HCT116 (cell line): ENCODE measurements at regions not wholly inside any gene's neighbourhood (a gene's known extent, or its start where the extent isn't known, plus 50 kb on each side); places are given as distances from the start of the nearest gene placed in this dataset.

Experiments
- ATAC-seq: fragments of 200-7000 bp; cut with Tn5 transposase; 2 replicates; pipeline ENCODE4 v1.9.1; 2020; ENCODE audit warnings: mild to moderate bottlenecking, moderate library complexity
- BruUV-seq: library from RNA; stranded (reverse); fragments of 400-500 nt; replicated peaks from 2 replicates; lab custom pipeline; 2021; lab: Mats Ljungman, UMichigan
- CTCF ChIA-PET: fragments of 300-600 bp; sonication (Branson Sonifier 250); formaldehyde crosslinking; loops from one replicate; lab custom pipeline; 2021; ENCODE audit warnings: antibody characterized with exemption; lab: Charles Lee
- POLR2A ChIA-PET: fragments of 300-600, 350-600 bp; sonication (Branson Sonifier 250); formaldehyde crosslinking; loops from one replicate; lab custom pipeline; 2021; ENCODE audit warnings: antibody characterized with exemption; lab: Charles Lee
- RAD21 ChIA-PET, 2 experiments: fragments of 300-600 bp; sonication (Branson Sonifier 250); formaldehyde crosslinking; loops; one replicate each; lab custom pipeline; 2023; ENCODE audit warnings: low total read pairs in 2 of 2; ENCODE audit not compliant: uncharacterized antibody in 2 of 2, unreplicated experiment in 2 of 2, low non-redundant PET in 1 of 2; lab: Charles Lee
- DNase-seq: peaks from one replicate; pipeline ENCODE4 v3.0.0-alpha.2; 2010; ENCODE audit warnings: low read depth, low spot score
- H2AFZ ChIP-seq: fragments of 200-600 bp; shearing (Covaris generic), sonication (generic); 2 replicates; pipeline ENCODE4 v1.6.1; 2017; ENCODE audit warnings: low read depth, mixed run types, mixed read lengths, antibody characterized with exemption, low read length; ENCODE audit not compliant: poor library complexity, severe bottlenecking
- H3K27ac ChIP-seq: 2 replicates; pipeline ENCODE4 v1.5.1; 2012; ENCODE audit warnings: low read depth, low read length
- H3K27me3 ChIP-seq: fragments of 200-600 bp; sonication (generic); 2 replicates; pipeline ENCODE4 v1.6.1; 2016; ENCODE audit warnings: mixed run types, low read length, mixed read lengths; ENCODE audit not compliant: insufficient read depth
- H3K36me3 ChIP-seq, 2 experiments: fragments of 200-500 bp in 1 of 2; fragments of 200-600 bp in 1 of 2; sonication (Bioruptor generic) in 1 of 2; sonication (generic) in 1 of 2; 2 replicates each; pipeline versions ENCODE4 v1.5.1 to v1.6.1; 2014 to 2016; ENCODE audit warnings: low read length in 2 of 2, inconsistent platforms in 1 of 2, mixed read lengths in 1 of 2, mixed run types in 1 of 2; ENCODE audit not compliant: insufficient read depth in 2 of 2, control insufficient read depth in 1 of 2
- H3K4me1 ChIP-seq, 2 experiments: fragments of 200-600 bp in 1 of 2; sonication (generic) in 1 of 2; 2 replicates each; pipeline versions ENCODE4 v1.5.1 to v1.6.1; 2012 to 2017; ENCODE audit warnings: low read length in 2 of 2, inconsistent platforms in 1 of 2, mild to moderate bottlenecking in 1 of 2, mixed read lengths in 1 of 2, mixed run types in 1 of 2, moderate library complexity in 1 of 2; ENCODE audit not compliant: insufficient read depth in 2 of 2, control insufficient read depth in 1 of 2
- H3K4me2 ChIP-seq: fragments of 200-600 bp; sonication (generic); 2 replicates; pipeline ENCODE4 v1.6.1; 2017; ENCODE audit warnings: mixed run types, low read length, mixed read lengths
- H3K4me3 ChIP-seq, 2 experiments: fragments of 200-600 bp in 1 of 2; sonication (generic) in 1 of 2; replicated peaks in 1 of 2; 2 replicates each; pipeline ENCODE4 v1.5.1; 2011 to 2016; ENCODE audit warnings: low read length in 2 of 2, control low read depth in 1 of 2, low read depth in 1 of 2, mild to moderate bottlenecking in 1 of 2, mixed read lengths in 1 of 2, mixed run types in 1 of 2
- H3K79me2 ChIP-seq: fragments of 200-600 bp; sonication (generic); 2 replicates; pipeline ENCODE4 v1.6.1; 2017; ENCODE audit warnings: mild to moderate bottlenecking, mixed run types, low read length, moderate library complexity, mixed read lengths; ENCODE audit not compliant: insufficient read depth
- H3K9ac ChIP-seq: fragments of 200-600 bp; sonication (generic); 2 replicates; pipeline ENCODE4 v1.6.1; 2016; ENCODE audit warnings: low read length, mixed read lengths
- H3K9me2 ChIP-seq: fragments of 200-600 bp; sonication (generic), shearing (Covaris generic); 2 replicates; pipeline ENCODE4 v1.6.1; 2017; ENCODE audit warnings: mixed run types, mild to moderate bottlenecking, moderate library complexity; ENCODE audit not compliant: insufficient read depth
- H3K9me3 ChIP-seq, 2 experiments: fragments of 200-500 bp in 1 of 2; fragments of 200-600 bp in 1 of 2; sonication (Bioruptor generic) in 1 of 2; sonication (generic) in 1 of 2; 2 replicates each; pipeline ENCODE4 v1.6.1; 2014 to 2017; ENCODE audit warnings: low read length in 2 of 2, mixed read lengths in 2 of 2, inconsistent platforms in 1 of 2, low read depth in 1 of 2, mild to moderate bottlenecking in 1 of 2, mixed run types in 1 of 2, moderate library complexity in 1 of 2; ENCODE audit not compliant: control insufficient read depth in 1 of 2, insufficient read depth in 1 of 2
- H4K20me1 ChIP-seq: fragments of 200-600 bp; sonication (generic), shearing (Covaris generic); 2 replicates; pipeline ENCODE4 v1.6.1; 2017; ENCODE audit warnings: mixed run types, mild to moderate bottlenecking, moderate library complexity; ENCODE audit not compliant: insufficient read depth
- EGR1 ChIP-seq: IDR thresholded peaks from 2 replicates; pipeline ENCODE4 v1.6.1; 2012; ENCODE audit warnings: low read depth
- ELF1 ChIP-seq: IDR thresholded peaks from 2 replicates; pipeline ENCODE4 v1.6.1; 2012; ENCODE audit warnings: low read depth, borderline replicate concordance
- EZH2 ChIP-seq: fragments of 200-600 bp; sonication (generic); IDR thresholded peaks from 2 replicates; pipeline ENCODE4 v1.6.1; 2017; ENCODE audit warnings: antibody characterized with exemption, mixed run types
- EZH2phosphoT487 ChIP-seq: fragments of 200-600 bp; IDR thresholded peaks from 2 replicates; pipeline ENCODE4 v1.6.1; 2018; ENCODE audit warnings: antibody characterized with exemption, borderline replicate concordance
- JUND ChIP-seq: IDR thresholded peaks from 2 replicates; pipeline ENCODE4 v1.6.1; 2012
- SIN3A ChIP-seq: IDR thresholded peaks from 2 replicates; pipeline ENCODE4 v1.6.1; 2012; ENCODE audit warnings: low read depth
- TCF7L2 ChIP-seq: IDR thresholded peaks from 2 replicates; pipeline ENCODE4 v1.7.0; 2011; ENCODE audit warnings: borderline replicate concordance, inconsistent platforms; ENCODE audit not compliant: insufficient read depth, insufficient read length; ENCODE audit errors: extremely low read depth
- ZFX ChIP-seq: fragments of 450-650 bp; IDR thresholded peaks from 2 replicates; pipeline ENCODE4 v1.6.1; 2017
- ZNF274 ChIP-seq: fragments of 200-500 bp; sonication (Bioruptor generic); IDR thresholded peaks from 2 replicates; pipeline ENCODE4 v1.6.1; 2014; ENCODE audit warnings: mild to moderate bottlenecking, low read depth, low read length, inconsistent platforms
- intact Hi-C: fragments of 100-400 bp; cut with micrococcal nuclease; formaldehyde crosslinking; loops from 2 replicates; pipeline ENCODE4 v1.10.0; 2022
- TF ChIP-seq, protein P1 (sequence below): IDR thresholded peaks from 2 replicates; pipeline ENCODE4 v1.6.1; 2012; ENCODE audit warnings: low read depth
- TF ChIP-seq, protein P2 (sequence below), 3 experiments: fragments of 200-600 bp in 1 of 3; sonication (generic) in 1 of 3; IDR thresholded peaks in 2 of 3; conservative IDR thresholded peaks in 1 of 3; 2 replicates each; pipeline ENCODE4 v1.5.1; 2012 to 2017; ENCODE audit warnings: low read depth in 2 of 3, low read length in 2 of 3, antibody characterized with exemption in 1 of 3, borderline replicate concordance in 1 of 3, control low read depth in 1 of 3, mild to moderate bottlenecking in 1 of 3, mixed read lengths in 1 of 3, mixed run types in 1 of 3, moderate library complexity in 1 of 3; ENCODE audit not compliant: insufficient read depth in 1 of 3

DNA sequence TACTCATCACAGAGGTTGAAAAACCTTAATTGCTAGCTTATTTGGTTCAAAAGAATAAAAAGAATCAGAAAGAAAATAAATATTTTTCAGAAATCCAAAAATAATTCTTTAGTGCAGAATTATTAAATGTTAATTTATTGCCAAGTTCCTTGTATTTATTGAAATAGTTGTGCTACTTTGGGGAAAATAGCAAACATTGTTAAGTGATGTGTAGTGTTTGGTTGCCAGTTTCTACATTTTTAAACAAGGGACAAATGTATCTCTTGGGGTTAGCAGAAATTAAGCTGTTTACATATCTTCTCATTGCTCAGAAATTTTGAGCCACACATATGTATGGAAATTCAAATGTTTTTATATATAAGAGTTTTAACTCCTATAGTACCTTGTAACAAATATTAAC, 775.0 kb downstream of the USP25 start:
- ATAC-seq = no peak
- RAD21 ChIA-PET = no interaction called here
- Histone ChIP-seq H3K27ac (no peak overlapping the region), H3K4me1 (no peaks in the 10 kb centered on the region), H3K79me2 (no peaks in the 10 kb centered on the region), H3K36me3 (no peaks in the 10 kb centered on the region), H4K20me1 (no peaks in the 10 kb centered on the region; the same call in 1 of the 2 replicates)
- intact Hi-C loops = no loop called here
- POLR2A ChIA-PET = no interaction called here
- CTCF ChIA-PET = no interaction called here
- TF ChIP-seq ZFX = no peak
- TF ChIP-seq EZH2phosphoT487 = no peak
- TF ChIP-seq, protein P1, sequence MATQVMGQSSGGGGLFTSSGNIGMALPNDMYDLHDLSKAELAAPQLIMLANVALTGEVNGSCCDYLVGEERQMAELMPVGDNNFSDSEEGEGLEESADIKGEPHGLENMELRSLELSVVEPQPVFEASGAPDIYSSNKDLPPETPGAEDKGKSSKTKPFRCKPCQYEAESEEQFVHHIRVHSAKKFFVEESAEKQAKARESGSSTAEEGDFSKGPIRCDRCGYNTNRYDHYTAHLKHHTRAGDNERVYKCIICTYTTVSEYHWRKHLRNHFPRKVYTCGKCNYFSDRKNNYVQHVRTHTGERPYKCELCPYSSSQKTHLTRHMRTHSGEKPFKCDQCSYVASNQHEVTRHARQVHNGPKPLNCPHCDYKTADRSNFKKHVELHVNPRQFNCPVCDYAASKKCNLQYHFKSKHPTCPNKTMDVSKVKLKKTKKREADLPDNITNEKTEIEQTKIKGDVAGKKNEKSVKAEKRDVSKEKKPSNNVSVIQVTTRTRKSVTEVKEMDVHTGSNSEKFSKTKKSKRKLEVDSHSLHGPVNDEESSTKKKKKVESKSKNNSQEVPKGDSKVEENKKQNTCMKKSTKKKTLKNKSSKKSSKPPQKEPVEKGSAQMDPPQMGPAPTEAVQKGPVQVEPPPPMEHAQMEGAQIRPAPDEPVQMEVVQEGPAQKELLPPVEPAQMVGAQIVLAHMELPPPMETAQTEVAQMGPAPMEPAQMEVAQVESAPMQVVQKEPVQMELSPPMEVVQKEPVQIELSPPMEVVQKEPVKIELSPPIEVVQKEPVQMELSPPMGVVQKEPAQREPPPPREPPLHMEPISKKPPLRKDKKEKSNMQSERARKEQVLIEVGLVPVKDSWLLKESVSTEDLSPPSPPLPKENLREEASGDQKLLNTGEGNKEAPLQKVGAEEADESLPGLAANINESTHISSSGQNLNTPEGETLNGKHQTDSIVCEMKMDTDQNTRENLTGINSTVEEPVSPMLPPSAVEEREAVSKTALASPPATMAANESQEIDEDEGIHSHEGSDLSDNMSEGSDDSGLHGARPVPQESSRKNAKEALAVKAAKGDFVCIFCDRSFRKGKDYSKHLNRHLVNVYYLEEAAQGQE = no peak
- TF ChIP-seq, protein P2, sequence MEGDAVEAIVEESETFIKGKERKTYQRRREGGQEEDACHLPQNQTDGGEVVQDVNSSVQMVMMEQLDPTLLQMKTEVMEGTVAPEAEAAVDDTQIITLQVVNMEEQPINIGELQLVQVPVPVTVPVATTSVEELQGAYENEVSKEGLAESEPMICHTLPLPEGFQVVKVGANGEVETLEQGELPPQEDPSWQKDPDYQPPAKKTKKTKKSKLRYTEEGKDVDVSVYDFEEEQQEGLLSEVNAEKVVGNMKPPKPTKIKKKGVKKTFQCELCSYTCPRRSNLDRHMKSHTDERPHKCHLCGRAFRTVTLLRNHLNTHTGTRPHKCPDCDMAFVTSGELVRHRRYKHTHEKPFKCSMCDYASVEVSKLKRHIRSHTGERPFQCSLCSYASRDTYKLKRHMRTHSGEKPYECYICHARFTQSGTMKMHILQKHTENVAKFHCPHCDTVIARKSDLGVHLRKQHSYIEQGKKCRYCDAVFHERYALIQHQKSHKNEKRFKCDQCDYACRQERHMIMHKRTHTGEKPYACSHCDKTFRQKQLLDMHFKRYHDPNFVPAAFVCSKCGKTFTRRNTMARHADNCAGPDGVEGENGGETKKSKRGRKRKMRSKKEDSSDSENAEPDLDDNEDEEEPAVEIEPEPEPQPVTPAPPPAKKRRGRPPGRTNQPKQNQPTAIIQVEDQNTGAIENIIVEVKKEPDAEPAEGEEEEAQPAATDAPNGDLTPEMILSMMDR (IDR thresholded peaks at IDR 0.05 in 2 of 3, conservative IDR thresholded peaks at IDR 0.05 in 1 of 3; ENCODE audit: borderline replicate concordance in 1 of 3, insufficient read depth in 1 of 3, low read depth in 2 of 3, low read length in 2 of 3) = no peak
- no peak for TF ChIP-seq EZH2
- no peak for TF ChIP-seq SIN3A
- TF ChIP-seq ZNF274 = no peak
- no peak for TF ChIP-seq TCF7L2
- TF ChIP-seq EGR1 = no peak
- no peak for TF ChIP-seq JUND
- TF ChIP-seq ELF1 = no peak
- TF ChIP-seq, all 23 proteins: peak for 0
- BruUV-seq = no TSS peak
- no peak overlapping the region for H2AFZ ChIP-seq
- no peaks in the 10 kb centered on the region for H3K9me2 ChIP-seq
- H3K9ac ChIP-seq = no peak overlapping the region
- H3K9me3 ChIP-seq = peaks cover 6 to 9% of the 10 kb centered on the region in 2 experiments; a peak in 2 of 4 replicates
- no peak for DNase-seq
- no peaks in the 10 kb centered on the region for H3K27me3 ChIP-seq
- H3K4me2 ChIP-seq = no peak overlapping the region
- no peak overlapping the region for H3K4me3 ChIP-seq
